COLO668 (cell line): ENCODE measurements at regions not wholly inside any gene's neighbourhood (a gene's known extent, or its start where the extent isn't known, plus 50 kb on each side); places are given as distances from the start of the nearest gene placed in this dataset.
"Not testable (repeated sequence)": the region's sequence is repeated elsewhere in the genome, so short reads cannot be mapped to it uniquely, and the experiment has no call there.

Experiments used
- DNase-seq: peaks from one replicate; lab custom pipeline; 2025; ENCODE audit not compliant: unreplicated experiment; lab: John Stamatoyannopoulos, UW

GRCh38 chr6:77326029-77326428, 137.3 kb downstream of the HTR1B start:
- DNase-seq: no peak

GRCh38 chr6:77324866-77325265, 138.4 kb downstream of the HTR1B start:
- DNase-seq: no peak

GRCh38 chr6:77322604-77323003, 140.7 kb downstream of the HTR1B start:
- DNase-seq: no peak

- DNase-seq: no peak
Measured at GRCh38 chr6:77318256-77318655, 145.0 kb downstream of the HTR1B start.

GRCh38 chr6:77313595-77313994, 149.7 kb downstream of the HTR1B start:
- DNase-seq: no peak

GRCh38 chr6:77299931-77300330, 163.4 kb downstream of the HTR1B start:
- DNase-seq: no peak

GRCh38 chr6:77298283-77298682, 165.0 kb downstream of the HTR1B start:
- DNase-seq: no peak

- no peak for DNase-seq
Measured at GRCh38 chr6:77292564-77293546, 170.4 kb downstream of the HTR1B start.

- no peak for DNase-seq
Measured at GRCh38 chr6:77290798-77291197, 172.5 kb downstream of the HTR1B start.

- DNase-seq: no peak
Measured at GRCh38 chr6:77286541-77286940, 176.8 kb downstream of the HTR1B start.

- DNase-seq: no peak
Measured at GRCh38 chr6:77273929-77274328, 189.4 kb downstream of the HTR1B start.

GRCh38 chr6:77264970-77265369, 198.3 kb downstream of the HTR1B start:
- no peak for DNase-seq

GRCh38 chr6:77263003-77263402, 200.3 kb downstream of the HTR1B start:
- no peak for DNase-seq

GRCh38 chr6:77251801-77252200, 211.5 kb downstream of the HTR1B start:
- DNase-seq: not testable (repeated sequence)

- no peak for DNase-seq
Measured at GRCh38 chr6:77249560-77249959, 213.7 kb downstream of the HTR1B start.

GRCh38 chr6:77245026-77245425, 218.3 kb downstream of the HTR1B start:
- DNase-seq: no peak

GRCh38 chr6:77231438-77232305, 231.6 kb downstream of the HTR1B start:
- DNase-seq: no peak

- no peak for DNase-seq
Measured at GRCh38 chr6:77228279-77228678, 235.0 kb downstream of the HTR1B start.

- no peak for DNase-seq
Measured at GRCh38 chr6:77217896-77218295, 245.4 kb downstream of the HTR1B start.

GRCh38 chr6:77205936-77206335, 257.4 kb downstream of the HTR1B start:
- DNase-seq: no peak

- no peak for DNase-seq
Measured at GRCh38 chr6:77204555-77204954, 258.7 kb downstream of the HTR1B start.

- no peak for DNase-seq
Measured at GRCh38 chr6:77183447-77183846, 279.8 kb downstream of the HTR1B start.
